HCT116 (cell line): ENCODE measurements at regions not wholly inside any gene's neighbourhood (a gene's known extent, or its start where the extent isn't known, plus 50 kb on each side); places are given as distances from the start of the nearest gene placed in this dataset.

Experiments
- ATAC-seq: fragments of 200-7000 bp; cut with Tn5 transposase; 2 replicates; pipeline ENCODE4 v1.9.1; 2020; ENCODE audit warnings: mild to moderate bottlenecking, moderate library complexity
- BruUV-seq: library from RNA; stranded (reverse); fragments of 400-500 nt; replicated peaks from 2 replicates; lab custom pipeline; 2021; lab: Mats Ljungman, UMichigan
- CTCF ChIA-PET: fragments of 300-600 bp; sonication (Branson Sonifier 250); formaldehyde crosslinking; loops from one replicate; lab custom pipeline; 2021; ENCODE audit warnings: antibody characterized with exemption; lab: Charles Lee
- POLR2A ChIA-PET: fragments of 300-600, 350-600 bp; sonication (Branson Sonifier 250); formaldehyde crosslinking; loops from one replicate; lab custom pipeline; 2021; ENCODE audit warnings: antibody characterized with exemption; lab: Charles Lee
- RAD21 ChIA-PET, 2 experiments: fragments of 300-600 bp; sonication (Branson Sonifier 250); formaldehyde crosslinking; loops; one replicate each; lab custom pipeline; 2023; ENCODE audit warnings: low total read pairs in 2 of 2; ENCODE audit not compliant: uncharacterized antibody in 2 of 2, unreplicated experiment in 2 of 2, low non-redundant PET in 1 of 2; lab: Charles Lee
- DNase-seq: peaks from one replicate; pipeline ENCODE4 v3.0.0-alpha.2; 2010; ENCODE audit warnings: low read depth, low spot score
- H2AFZ ChIP-seq: fragments of 200-600 bp; shearing (Covaris generic), sonication (generic); 2 replicates; pipeline ENCODE4 v1.6.1; 2017; ENCODE audit warnings: low read depth, mixed run types, mixed read lengths, antibody characterized with exemption, low read length; ENCODE audit not compliant: poor library complexity, severe bottlenecking
- H3K27ac ChIP-seq: 2 replicates; pipeline ENCODE4 v1.5.1; 2012; ENCODE audit warnings: low read depth, low read length
- H3K27me3 ChIP-seq: fragments of 200-600 bp; sonication (generic); 2 replicates; pipeline ENCODE4 v1.6.1; 2016; ENCODE audit warnings: mixed run types, low read length, mixed read lengths; ENCODE audit not compliant: insufficient read depth
- H3K36me3 ChIP-seq, 2 experiments: fragments of 200-500 bp in 1 of 2; fragments of 200-600 bp in 1 of 2; sonication (Bioruptor generic) in 1 of 2; sonication (generic) in 1 of 2; 2 replicates each; pipeline versions ENCODE4 v1.5.1 to v1.6.1; 2014 to 2016; ENCODE audit warnings: low read length in 2 of 2, inconsistent platforms in 1 of 2, mixed read lengths in 1 of 2, mixed run types in 1 of 2; ENCODE audit not compliant: insufficient read depth in 2 of 2, control insufficient read depth in 1 of 2
- H3K4me1 ChIP-seq, 2 experiments: fragments of 200-600 bp in 1 of 2; sonication (generic) in 1 of 2; 2 replicates each; pipeline versions ENCODE4 v1.5.1 to v1.6.1; 2012 to 2017; ENCODE audit warnings: low read length in 2 of 2, inconsistent platforms in 1 of 2, mild to moderate bottlenecking in 1 of 2, mixed read lengths in 1 of 2, mixed run types in 1 of 2, moderate library complexity in 1 of 2; ENCODE audit not compliant: insufficient read depth in 2 of 2, control insufficient read depth in 1 of 2
- H3K4me2 ChIP-seq: fragments of 200-600 bp; sonication (generic); 2 replicates; pipeline ENCODE4 v1.6.1; 2017; ENCODE audit warnings: mixed run types, low read length, mixed read lengths
- H3K4me3 ChIP-seq, 2 experiments: fragments of 200-600 bp in 1 of 2; sonication (generic) in 1 of 2; replicated peaks in 1 of 2; 2 replicates each; pipeline ENCODE4 v1.5.1; 2011 to 2016; ENCODE audit warnings: low read length in 2 of 2, control low read depth in 1 of 2, low read depth in 1 of 2, mild to moderate bottlenecking in 1 of 2, mixed read lengths in 1 of 2, mixed run types in 1 of 2
- H3K79me2 ChIP-seq: fragments of 200-600 bp; sonication (generic); 2 replicates; pipeline ENCODE4 v1.6.1; 2017; ENCODE audit warnings: mild to moderate bottlenecking, mixed run types, low read length, moderate library complexity, mixed read lengths; ENCODE audit not compliant: insufficient read depth
- H3K9ac ChIP-seq: fragments of 200-600 bp; sonication (generic); 2 replicates; pipeline ENCODE4 v1.6.1; 2016; ENCODE audit warnings: low read length, mixed read lengths
- H3K9me2 ChIP-seq: fragments of 200-600 bp; sonication (generic), shearing (Covaris generic); 2 replicates; pipeline ENCODE4 v1.6.1; 2017; ENCODE audit warnings: mixed run types, mild to moderate bottlenecking, moderate library complexity; ENCODE audit not compliant: insufficient read depth
- H3K9me3 ChIP-seq, 2 experiments: fragments of 200-500 bp in 1 of 2; fragments of 200-600 bp in 1 of 2; sonication (Bioruptor generic) in 1 of 2; sonication (generic) in 1 of 2; 2 replicates each; pipeline ENCODE4 v1.6.1; 2014 to 2017; ENCODE audit warnings: low read length in 2 of 2, mixed read lengths in 2 of 2, inconsistent platforms in 1 of 2, low read depth in 1 of 2, mild to moderate bottlenecking in 1 of 2, mixed run types in 1 of 2, moderate library complexity in 1 of 2; ENCODE audit not compliant: control insufficient read depth in 1 of 2, insufficient read depth in 1 of 2
- H4K20me1 ChIP-seq: fragments of 200-600 bp; sonication (generic), shearing (Covaris generic); 2 replicates; pipeline ENCODE4 v1.6.1; 2017; ENCODE audit warnings: mixed run types, mild to moderate bottlenecking, moderate library complexity; ENCODE audit not compliant: insufficient read depth
- CBX3 ChIP-seq: IDR thresholded peaks from 2 replicates; pipeline ENCODE4 v1.6.1; 2012; ENCODE audit warnings: low read depth
- EZH2 ChIP-seq: fragments of 200-600 bp; sonication (generic); IDR thresholded peaks from 2 replicates; pipeline ENCODE4 v1.6.1; 2017; ENCODE audit warnings: antibody characterized with exemption, mixed run types
- FOSL1 ChIP-seq: IDR thresholded peaks from 2 replicates; pipeline ENCODE4 v1.6.1; 2012; ENCODE audit warnings: low read depth
- MAX ChIP-seq: IDR thresholded peaks from 2 replicates; pipeline ENCODE4 v1.6.1; 2012
- POLR2AphosphoS5 ChIP-seq: IDR thresholded peaks from 2 replicates; pipeline ENCODE4 v1.6.1; 2011; ENCODE audit warnings: mild to moderate bottlenecking, low read depth, low read length, moderate library complexity
- SIN3A ChIP-seq: IDR thresholded peaks from 2 replicates; pipeline ENCODE4 v1.6.1; 2012; ENCODE audit warnings: low read depth
- SP1 ChIP-seq: IDR thresholded peaks from 2 replicates; pipeline ENCODE4 v1.6.1; 2012; ENCODE audit warnings: low read depth
- SRF ChIP-seq: IDR thresholded peaks from 2 replicates; pipeline ENCODE4 v1.6.1; 2012; ENCODE audit warnings: low read depth
- YY1 ChIP-seq: IDR thresholded peaks from 2 replicates; pipeline ENCODE4 v1.6.1; 2011; ENCODE audit warnings: low read length, low read depth, moderate library complexity, mild to moderate bottlenecking; ENCODE audit not compliant: insufficient replicate concordance; ENCODE audit errors: extremely low read depth
- ZNF274 ChIP-seq: fragments of 200-500 bp; sonication (Bioruptor generic); IDR thresholded peaks from 2 replicates; pipeline ENCODE4 v1.6.1; 2014; ENCODE audit warnings: mild to moderate bottlenecking, low read depth, low read length, inconsistent platforms
- intact Hi-C: fragments of 100-400 bp; cut with micrococcal nuclease; formaldehyde crosslinking; loops from 2 replicates; pipeline ENCODE4 v1.10.0; 2022
- TF ChIP-seq, protein P1 (sequence below): IDR thresholded peaks from 2 replicates; pipeline ENCODE4 v1.6.1; 2011; ENCODE audit warnings: mild to moderate bottlenecking, low read length, moderate library complexity; ENCODE audit not compliant: insufficient replicate concordance; ENCODE audit errors: extremely low read depth

DNA sequence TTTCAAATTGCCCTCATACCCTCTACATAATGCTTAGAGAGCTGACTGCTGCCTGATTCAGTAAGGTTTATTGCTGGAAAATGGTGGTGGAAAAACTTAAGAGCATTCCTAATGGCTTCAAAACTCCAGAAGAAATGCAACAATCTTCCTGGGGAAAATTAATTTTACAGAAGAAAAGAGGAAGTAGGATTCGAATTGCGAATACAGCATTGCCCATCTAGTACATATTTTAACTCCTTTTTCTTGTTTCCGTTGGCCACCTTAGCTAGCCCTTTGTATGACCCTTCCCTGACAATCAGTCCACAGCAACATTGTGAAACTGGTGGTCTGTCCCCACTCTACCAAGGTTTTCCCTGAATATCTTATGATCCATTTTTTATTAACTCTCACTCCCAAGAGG, 224.7 kb downstream of the MTX2 start:
- H3K9me3 ChIP-seq: no peaks in the 10 kb centered on the region
- intact Hi-C loops: no loop called here
- ATAC-seq (no peak), DNase-seq (no peak)
- ChIA-PET POLR2A (no interaction called here), CTCF (no interaction called here), RAD21 (no interaction called here)
- H3K4me2 ChIP-seq: no peak overlapping the region
- no peaks in the 10 kb centered on the region for H4K20me1 ChIP-seq
- no peaks in the 10 kb centered on the region for H3K9me2 ChIP-seq
- no peaks in the 10 kb centered on the region for H3K36me3 ChIP-seq
- H3K4me1 ChIP-seq: no peaks in the 10 kb centered on the region
- no peak overlapping the region for H3K27ac ChIP-seq
- no TSS peak for BruUV-seq
- no peak overlapping the region for H2AFZ ChIP-seq
- no peaks in the 10 kb centered on the region for H3K27me3 ChIP-seq
- H3K4me3 ChIP-seq: no peak overlapping the region
- H3K9ac ChIP-seq: no peak overlapping the region
- H3K79me2 ChIP-seq: no peaks in the 10 kb centered on the region
- TF ChIP-seq MAX: no peak
- no peak for TF ChIP-seq EZH2
- no peak for TF ChIP-seq CBX3
- TF ChIP-seq SP1: no peak
- no peak for TF ChIP-seq FOSL1
- TF ChIP-seq SRF: no peak
- TF ChIP-seq YY1: no peak
- TF ChIP-seq, protein P1, sequence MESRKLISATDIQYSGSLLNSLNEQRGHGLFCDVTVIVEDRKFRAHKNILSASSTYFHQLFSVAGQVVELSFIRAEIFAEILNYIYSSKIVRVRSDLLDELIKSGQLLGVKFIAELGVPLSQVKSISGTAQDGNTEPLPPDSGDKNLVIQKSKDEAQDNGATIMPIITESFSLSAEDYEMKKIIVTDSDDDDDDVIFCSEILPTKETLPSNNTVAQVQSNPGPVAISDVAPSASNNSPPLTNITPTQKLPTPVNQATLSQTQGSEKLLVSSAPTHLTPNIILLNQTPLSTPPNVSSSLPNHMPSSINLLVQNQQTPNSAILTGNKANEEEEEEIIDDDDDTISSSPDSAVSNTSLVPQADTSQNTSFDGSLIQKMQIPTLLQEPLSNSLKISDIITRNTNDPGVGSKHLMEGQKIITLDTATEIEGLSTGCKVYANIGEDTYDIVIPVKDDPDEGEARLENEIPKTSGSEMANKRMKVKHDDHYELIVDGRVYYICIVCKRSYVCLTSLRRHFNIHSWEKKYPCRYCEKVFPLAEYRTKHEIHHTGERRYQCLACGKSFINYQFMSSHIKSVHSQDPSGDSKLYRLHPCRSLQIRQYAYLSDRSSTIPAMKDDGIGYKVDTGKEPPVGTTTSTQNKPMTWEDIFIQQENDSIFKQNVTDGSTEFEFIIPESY: no peak
- no peak for TF ChIP-seq ZNF274
- no peak for TF ChIP-seq POLR2AphosphoS5
- no peak for TF ChIP-seq SIN3A
